Activated T-cell treated with anti-CD3 and anti-CD28 coated beads for 48 hours (primary cell): ENCODE measurements at regions not wholly inside any gene's neighbourhood (a gene's known extent, or its start where the extent isn't known, plus 50 kb on each side); places are given as distances from the start of the nearest gene placed in this dataset.
A peak's percentile ranks its signal among the peaks of the same experiment; 100 is the strongest.

Experiments used
- DNase-seq: peaks from one replicate; pipeline ENCODE4 v3.0.0-alpha.2; 2020; ENCODE audit warnings: low read depth

DNA sequence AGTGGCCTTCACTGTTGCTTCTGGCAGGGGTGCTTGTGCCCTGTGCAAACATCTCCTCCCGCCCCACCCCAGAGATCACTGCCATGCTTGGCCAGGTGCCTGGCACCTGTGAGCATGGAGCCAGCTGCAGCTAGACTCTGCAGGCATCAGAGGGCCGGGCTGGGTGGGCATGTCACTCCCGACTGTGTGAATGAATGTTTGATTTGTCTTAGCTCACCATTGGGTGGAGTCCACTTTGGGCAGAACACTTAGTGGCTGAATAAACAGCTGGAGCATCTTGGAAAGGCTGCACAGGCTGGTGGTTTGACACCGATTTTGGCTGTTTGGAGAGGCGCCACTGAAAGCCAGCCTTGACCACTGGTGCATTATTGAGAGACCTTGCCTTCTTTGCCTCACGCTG is 267.3 kb downstream of the DLEU7 start:
- no peak for DNase-seq

GRCh38 chr13:50577806-50578205 is 265.7 kb downstream of the DLEU7 start:
- no peak for DNase-seq

- no peak for DNase-seq
These were observed 262.7 kb downstream of the DLEU7 start for GRCh38 chr13:50580684-50581305.

DNA sequence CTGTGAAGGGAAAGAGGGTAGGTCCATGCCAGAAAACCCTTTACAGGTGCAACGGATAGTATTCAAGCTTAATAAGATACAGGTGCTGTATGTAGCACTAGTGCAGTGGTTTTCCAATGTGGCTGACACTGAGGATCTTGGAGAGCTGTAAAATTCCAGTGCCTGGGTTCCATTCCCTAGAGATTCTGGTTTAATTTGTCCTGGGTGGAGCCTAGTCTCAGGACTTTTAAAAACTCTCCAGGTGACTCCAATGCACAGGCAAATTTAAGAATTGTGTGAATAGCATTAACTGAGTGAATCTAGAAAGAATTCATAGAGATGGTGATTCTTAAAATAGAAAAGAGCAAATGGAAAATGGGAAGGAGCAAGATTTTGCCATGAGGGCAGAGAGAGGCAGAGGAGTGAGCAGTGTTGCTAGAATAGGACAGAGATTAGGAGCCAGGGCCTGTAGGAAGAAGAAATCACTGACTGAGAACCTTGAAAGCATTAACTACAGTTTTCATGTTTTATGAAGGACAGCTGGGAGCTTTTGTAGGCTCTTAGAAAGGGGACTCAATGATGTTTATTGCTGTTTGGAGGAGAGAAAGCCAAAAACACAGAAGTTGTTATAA is 261.8 kb downstream of the DLEU7 start:
- DNase-seq: no peak

- DNase-seq: no peak
These were observed 258.5 kb downstream of the DLEU7 start for GRCh38 chr13:50584856-50585580.

DNA sequence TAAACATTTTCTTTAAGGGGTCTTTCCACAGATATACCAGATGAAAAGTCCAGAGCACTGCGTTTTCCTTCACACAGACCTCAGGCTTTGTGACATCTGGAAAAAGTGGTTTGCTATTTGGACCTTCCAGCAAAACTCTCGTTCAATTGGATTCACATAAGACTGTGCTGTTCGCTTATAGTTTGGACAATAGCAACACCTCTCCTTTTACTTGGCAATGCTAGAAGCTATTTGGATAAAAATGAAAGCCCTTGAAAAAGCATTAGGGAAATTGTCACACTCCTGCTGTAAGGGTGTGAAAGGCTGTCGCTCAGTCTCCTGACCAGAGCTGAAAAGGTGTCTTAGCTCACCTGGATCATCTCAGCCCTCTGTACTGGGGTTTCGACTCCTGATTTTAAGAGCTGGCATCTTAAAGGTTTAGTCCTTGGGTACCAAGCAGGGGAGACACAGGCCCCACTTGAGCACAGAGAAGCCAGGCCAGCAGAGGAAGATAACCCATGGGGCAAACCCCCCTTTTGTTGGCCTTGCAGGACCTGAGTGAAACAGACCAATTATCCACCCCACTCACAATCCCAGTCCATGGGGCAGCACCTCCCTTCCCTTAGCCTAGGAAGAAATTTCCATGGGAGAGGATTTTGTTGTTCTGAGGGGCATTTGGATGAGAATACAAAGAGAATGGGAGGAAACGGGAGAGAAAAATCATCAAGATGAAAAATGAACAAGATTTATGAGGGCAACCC is 257.6 kb downstream of the DLEU7 start:
- DNase-seq: no peak

DNA sequence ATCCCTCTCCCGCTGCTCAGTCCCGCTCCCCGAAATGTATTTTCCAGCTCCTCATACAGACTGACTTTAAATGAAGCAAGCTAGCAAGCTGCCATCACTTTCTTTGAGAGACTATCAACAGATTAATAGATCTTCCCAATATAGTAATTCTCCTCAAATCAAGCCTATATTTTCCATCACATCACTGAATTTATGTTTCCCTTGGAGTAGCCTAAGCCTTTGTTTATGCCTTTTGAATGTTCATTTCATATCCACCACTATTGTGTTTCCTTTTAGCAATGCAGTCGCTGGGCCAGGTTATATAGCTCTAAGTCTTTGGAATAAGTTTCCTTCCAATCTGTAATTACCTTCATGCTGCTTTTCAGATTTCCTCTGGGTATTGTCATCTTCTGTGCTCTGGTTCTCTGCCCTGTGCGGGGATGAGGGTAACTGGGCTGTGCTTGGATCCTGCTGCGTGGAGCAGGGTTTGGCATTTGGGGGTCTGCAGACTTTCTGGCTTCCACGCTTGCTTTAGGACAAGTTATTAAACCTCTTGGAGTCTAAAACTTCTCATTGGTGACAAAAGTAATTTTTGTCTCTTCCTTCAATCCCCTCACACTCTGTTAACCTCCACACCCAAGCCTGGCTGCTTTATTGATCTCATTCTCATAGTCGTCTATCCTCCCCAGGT is 256.9 kb downstream of the DLEU7 start:
- no peak for DNase-seq

- DNase-seq: no peak
These were observed 256.4 kb downstream of the DLEU7 start for GRCh38 chr13:50587115-50587514.

- no peak for DNase-seq
These were observed 255.7 kb downstream of the DLEU7 start for GRCh38 chr13:50587645-50588373.

DNA sequence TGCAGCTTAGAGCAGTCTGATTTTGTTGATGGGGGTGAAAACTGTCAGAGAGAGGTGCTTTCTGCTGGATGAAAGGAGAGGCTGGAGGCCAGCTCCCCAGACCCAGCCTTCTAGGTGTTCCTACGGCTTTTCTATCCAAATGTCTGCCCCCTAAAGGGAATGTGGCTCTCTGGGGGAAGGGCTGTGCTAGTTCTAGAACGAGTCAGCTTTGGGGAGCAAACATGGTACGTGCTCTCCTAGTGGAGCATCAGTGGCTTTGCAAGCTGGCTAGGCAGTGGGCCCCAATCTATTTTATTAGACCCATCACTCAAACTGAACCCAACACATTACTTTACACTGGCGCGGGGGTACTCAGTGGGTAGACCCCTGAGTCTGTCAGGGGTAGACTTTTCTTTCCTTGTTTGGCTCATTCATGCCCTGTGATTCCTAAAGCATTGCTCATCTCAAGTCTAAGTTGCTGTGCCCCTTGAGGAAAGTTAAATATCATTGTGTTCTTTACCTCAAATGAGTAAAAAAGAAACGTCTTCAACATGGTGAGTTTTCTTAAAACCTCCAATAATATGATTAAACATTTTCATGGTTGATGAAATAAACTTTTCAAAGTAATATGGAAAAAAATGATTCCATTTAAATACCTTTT is 254.9 kb downstream of the DLEU7 start:
- DNase-seq: no peak

- DNase-seq: no peak
These were observed 254.4 kb downstream of the DLEU7 start for GRCh38 chr13:50589139-50589538.

GRCh38 chr13:50589651-50590054 is 253.8 kb downstream of the DLEU7 start:
- no peak for DNase-seq

- DNase-seq: no peak
These were observed 250.9 kb downstream of the DLEU7 start for GRCh38 chr13:50592412-50593155.

GRCh38 chr13:50593207-50593606 is 250.3 kb downstream of the DLEU7 start:
- DNase-seq: no peak

- DNase-seq: peak; percentile 21
These were observed 249.0 kb downstream of the DLEU7 start for GRCh38 chr13:50594276-50595051.

- DNase-seq: no peak
These were observed 248.3 kb downstream of the DLEU7 start for GRCh38 chr13:50595196-50595595.

- no peak for DNase-seq
These were observed 247.3 kb downstream of the DLEU7 start for GRCh38 chr13:50596156-50596555.

- DNase-seq: no peak
These were observed 246.7 kb downstream of the DLEU7 start for GRCh38 chr13:50596776-50597203.

- no peak for DNase-seq
These were observed 245.2 kb downstream of the DLEU7 start for GRCh38 chr13:50598338-50598737.
